IPS-18c (cell line): ENCODE measurements at regions not wholly inside any gene's neighbourhood (a gene's known extent, or its start where the extent isn't known, plus 50 kb on each side); places are given as distances from the start of the nearest gene placed in this dataset.

Source experiments
- H3K4me3 ChIP-seq: 2 replicates; pipeline ENCODE4 v1.7.0; 2013; ENCODE audit warnings: low read depth, mild to moderate bottlenecking, low read length, moderate library complexity; ENCODE audit not compliant: insufficient read depth
- H3K9me3 ChIP-seq: one replicate; pipeline ENCODE4 v1.6.1; 2013; ENCODE audit warnings: mild to moderate bottlenecking, low read length, moderate library complexity; ENCODE audit not compliant: control insufficient read depth, insufficient read depth

DNA sequence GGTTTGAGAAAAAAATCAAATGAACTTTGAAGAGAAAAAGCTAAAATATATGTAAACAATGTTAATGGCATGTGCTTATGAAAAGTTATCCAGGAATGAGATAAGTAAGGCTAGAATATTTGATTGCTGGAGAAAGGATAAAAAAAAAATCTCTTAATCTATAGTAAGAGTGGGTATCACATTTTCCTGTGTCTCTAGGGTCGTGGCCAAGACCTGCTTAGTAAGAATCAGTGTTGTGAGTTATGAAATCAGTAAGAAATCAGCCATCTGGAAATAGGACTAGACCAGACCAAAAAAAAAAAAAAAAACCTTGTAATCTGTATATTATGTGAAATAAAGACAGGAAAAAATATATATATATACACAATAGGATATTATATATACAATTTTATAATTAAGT, 1153.9 kb downstream of the CDH11 start:
- no peaks in the 10 kb centered on the region for H3K9me3 ChIP-seq
- no peak overlapping the region for H3K4me3 ChIP-seq

DNA sequence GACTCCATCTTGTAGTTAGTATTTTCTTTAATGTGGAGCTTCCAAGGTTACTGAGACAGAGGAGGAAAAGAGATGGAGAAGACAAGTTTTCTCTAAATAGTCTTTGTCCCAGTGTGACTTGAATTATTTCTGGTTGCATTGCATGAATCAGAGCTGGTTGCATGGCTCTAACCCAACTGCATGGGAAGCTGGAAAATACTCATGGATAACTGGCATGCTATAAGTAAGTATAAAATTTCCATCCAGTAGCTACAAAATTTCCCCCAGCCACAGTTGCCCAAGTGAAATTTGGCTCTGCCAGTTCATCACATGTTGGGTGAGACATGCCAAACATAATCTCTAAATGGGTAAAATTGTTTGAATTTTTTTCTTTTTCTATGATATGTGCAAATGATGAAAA, 1161.5 kb downstream of the CDH11 start:
- H3K9me3 ChIP-seq, result no peaks in the 10 kb centered on the region

DNA sequence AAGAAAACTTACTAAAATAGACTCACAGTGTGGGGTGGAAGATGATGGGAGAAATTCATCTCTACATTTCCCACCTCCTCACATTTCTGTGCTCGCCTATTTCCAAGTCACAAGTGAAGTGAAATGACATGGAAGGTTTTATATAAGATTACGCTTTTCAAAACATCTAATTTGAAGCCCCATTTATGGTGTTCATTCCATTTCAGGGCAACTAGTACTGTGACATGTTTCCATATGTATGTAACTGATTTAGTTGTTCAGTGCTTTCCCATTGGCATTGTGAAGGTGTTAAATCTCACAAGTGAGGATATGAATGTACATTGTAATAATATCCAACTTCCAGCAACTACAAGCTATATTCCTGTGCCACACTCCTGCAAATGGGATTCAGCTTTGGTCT, 1174.8 kb downstream of the CDH11 start:
- Histone ChIP-seq H3K4me3 (no peak overlapping the region), H3K9me3 (no peaks in the 10 kb centered on the region)

More for the DNA sequence above, 1161.5 kb downstream of the CDH11 start:
- no peak overlapping the region for H3K4me3 ChIP-seq

DNA sequence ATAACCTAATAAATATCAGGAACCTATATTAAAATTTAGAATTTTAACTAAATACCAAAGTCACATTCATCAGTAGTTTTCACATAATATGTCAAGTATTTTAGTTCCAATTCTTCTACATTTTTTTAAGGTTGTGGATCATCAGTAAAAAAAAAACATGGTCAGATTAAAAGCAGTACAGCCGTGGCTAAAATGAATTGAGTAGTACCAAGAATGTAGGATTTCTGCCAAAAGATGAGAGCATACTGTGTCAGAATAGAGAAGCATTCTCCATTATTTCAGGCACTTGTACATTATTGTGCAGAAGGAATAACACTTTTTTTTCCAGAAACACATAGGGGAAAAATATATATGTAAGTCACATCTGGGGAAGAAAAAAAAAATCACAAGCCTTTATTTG, 1176.1 kb downstream of the CDH11 start:
- Histone ChIP-seq H3K9me3 (no peaks in the 10 kb centered on the region), H3K4me3 (no peak overlapping the region)

DNA sequence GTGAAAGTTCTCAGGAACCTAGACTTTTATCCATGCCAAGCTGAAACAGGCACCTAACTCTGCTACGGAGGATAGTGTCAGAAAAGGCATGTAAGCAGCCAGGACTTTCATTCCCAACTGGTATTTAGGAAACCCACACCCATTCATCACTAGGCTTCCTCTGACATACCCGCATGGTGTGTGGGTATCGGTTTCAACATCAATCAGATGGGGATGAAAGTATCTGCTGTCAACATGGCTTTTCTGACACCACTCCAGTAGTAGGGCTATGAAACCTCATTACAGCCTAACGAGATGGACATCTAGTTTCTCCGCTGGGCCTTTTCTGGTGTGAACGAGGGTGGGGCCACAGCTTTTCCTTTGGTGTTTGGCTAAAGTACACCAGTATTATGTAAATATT, 1178.3 kb downstream of the CDH11 start:
- Histone ChIP-seq H3K4me3 (no peak overlapping the region), H3K9me3 (no peaks in the 10 kb centered on the region)

DNA sequence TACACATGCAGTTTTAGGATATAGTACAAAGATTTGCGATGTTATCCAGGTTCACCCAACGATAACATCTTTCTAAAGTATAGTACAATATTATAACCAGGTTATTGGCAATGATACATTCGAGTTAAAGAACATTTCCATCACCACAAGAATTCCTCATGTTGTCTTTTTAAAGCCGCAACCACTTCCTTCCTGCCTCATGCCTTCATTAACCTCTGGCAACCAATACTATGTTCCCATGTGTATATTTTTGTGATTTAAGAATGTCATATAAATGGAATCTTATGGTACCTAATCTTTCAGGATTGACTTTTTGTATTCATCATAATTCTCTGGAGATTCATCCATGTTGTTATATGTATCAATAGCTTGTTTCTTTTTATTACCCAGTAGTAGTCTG, 1183.2 kb downstream of the CDH11 start:
- H3K9me3 ChIP-seq, result no peaks in the 10 kb centered on the region
- no peak overlapping the region for H3K4me3 ChIP-seq

DNA sequence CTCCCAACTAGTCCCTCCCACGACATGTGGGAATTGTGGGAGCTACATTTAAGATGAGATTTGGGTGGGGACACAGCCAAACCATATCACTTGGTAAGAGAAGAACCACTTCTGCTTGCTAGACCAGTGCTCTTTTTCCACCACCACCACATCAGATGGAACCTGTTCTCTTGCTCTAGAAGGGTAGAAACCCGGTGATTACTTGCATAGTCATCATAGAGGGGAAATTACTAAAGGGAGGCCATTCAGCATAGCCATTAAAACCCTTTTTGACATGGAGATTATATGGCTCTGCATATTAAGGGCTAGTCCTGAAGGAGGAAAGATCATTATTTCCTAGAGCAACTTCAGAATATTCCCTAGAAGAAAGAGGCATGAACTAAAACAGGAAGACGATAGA, 1188.0 kb downstream of the CDH11 start:
- H3K4me3 ChIP-seq, result no peak overlapping the region
- no peaks in the 10 kb centered on the region for H3K9me3 ChIP-seq

DNA sequence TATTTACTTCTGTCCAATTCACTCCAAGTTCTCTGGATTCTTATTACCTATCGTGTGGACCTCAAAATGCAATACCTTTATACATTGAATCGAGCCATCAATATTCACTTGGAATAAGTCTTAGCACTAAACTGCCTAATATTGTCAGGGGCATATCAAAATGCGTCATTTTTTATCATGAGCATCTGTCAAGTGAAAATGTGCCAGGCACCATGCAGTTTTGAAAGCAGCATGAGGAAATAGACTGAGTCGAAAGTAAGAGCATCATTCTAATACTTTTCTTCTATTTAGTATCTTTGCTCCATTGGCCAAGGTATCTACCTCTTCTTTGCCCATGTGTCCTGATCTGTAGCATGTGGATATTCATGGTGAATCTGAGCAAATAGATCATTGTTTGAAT, 1193.4 kb downstream of the CDH11 start:
- Histone ChIP-seq H3K9me3 (no peaks in the 10 kb centered on the region), H3K4me3 (no peak overlapping the region)

DNA sequence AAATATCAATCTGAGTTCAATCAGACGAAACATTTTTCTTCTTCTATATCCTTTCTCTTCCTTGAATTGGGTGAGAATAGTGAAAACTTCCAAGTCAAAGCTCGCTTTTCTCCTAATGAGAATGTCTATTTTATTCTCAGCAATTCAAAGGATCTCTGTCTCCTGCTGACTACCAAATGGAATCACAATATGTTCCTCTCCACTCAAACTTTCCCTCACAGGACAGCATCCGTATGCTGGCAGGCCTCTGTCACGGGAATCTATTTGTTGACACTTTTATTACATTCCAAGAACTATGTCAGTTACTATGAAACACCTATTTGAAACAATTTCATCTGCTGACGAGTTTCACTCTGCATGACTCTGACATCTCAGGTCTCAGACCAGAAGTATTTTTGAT, 1196.6 kb downstream of the CDH11 start:
- no peaks in the 10 kb centered on the region for H3K9me3 ChIP-seq
- no peak overlapping the region for H3K4me3 ChIP-seq

DNA sequence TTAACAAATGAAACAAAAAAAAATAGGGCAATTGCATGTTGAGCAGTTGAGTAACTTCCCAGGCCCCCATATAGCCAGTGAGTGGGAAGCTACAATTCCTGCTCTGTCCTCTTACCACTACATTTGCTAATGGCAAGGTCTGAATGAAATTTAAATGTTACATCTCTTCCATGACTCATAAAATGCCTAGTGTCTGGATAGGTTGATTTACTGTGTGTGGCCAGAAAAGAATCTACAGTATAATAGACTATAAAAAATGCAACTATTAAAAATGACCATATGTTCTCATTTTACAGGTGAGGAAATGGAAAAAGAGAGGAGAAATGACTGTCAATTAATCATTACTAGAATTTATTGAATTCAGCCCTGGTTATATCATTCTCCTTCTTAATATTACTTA, 1199.3 kb downstream of the CDH11 start:
- Histone ChIP-seq H3K9me3 (no peaks in the 10 kb centered on the region), H3K4me3 (no peak overlapping the region)

DNA sequence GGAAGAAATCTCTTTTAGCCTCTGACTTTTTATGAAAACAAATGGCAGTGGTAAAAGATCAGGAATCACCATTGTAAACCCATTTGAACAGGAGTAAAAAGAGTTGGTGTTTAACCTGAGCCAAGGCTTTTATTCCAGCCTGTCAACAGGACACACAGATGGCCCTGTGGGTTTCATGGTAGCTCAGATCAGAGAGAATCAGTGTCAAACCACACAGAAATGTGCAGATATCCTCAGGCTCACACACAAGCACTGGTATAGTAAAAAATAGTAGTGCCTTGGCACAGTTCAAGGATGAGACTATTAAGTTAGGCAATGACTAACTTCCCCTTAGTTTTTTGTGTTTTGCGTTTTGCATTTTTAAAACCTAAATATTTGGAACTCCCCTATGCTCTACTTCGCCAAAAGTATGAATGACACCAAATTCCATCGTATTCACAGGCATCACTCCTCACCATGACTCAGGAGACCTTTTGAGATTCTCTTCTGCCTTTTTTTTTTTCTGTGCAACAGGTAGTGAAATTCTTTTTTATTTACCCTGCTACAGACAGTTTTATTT, 1200.0 kb downstream of the CDH11 start:
- Histone ChIP-seq H3K4me3 (no peak overlapping the region), H3K9me3 (no peaks in the 10 kb centered on the region)

DNA sequence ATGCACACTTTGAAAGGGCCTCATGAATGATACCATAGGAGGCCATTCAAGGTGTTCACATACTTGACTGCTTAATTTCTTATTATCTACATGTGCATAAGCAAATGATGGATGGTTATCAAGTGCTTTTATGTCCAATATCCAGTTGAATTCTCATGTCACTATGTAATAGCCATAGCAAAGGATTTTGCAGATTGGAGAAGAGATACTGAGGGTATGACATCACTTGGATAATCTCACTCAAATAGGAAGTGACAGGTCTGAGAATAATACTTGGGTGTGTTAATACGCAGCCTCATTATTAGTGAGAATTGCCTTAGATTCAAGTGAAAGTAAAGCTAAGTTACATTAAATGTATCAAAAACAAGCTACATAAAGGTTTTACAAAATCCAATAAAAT, 1208.6 kb downstream of the CDH11 start:
- no peak overlapping the region for H3K4me3 ChIP-seq

DNA sequence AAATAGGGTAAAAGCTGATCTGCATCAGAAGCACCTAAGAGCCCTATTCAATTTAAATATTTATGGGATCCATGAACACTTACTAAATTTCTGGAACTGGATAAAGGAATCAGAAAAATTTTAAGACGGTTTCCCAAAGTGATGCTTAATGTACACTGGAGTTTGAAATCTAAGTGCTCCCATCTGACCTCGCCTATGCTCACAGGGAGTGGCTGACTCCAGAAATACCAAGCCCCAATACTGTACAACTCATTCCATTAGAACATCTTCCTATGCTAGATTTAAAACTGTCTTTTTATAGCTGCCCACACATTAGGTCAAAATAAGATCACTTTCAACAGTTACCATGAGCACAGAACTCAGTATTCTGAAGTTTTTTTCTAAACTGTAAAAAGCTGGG, 1214.6 kb downstream of the CDH11 start:
- no peak overlapping the region for H3K4me3 ChIP-seq
- peaks cover 6% of the 10 kb centered on the region for H3K9me3 ChIP-seq

More for the DNA sequence above, 1208.6 kb downstream of the CDH11 start:
- H3K9me3 ChIP-seq, result no peaks in the 10 kb centered on the region

DNA sequence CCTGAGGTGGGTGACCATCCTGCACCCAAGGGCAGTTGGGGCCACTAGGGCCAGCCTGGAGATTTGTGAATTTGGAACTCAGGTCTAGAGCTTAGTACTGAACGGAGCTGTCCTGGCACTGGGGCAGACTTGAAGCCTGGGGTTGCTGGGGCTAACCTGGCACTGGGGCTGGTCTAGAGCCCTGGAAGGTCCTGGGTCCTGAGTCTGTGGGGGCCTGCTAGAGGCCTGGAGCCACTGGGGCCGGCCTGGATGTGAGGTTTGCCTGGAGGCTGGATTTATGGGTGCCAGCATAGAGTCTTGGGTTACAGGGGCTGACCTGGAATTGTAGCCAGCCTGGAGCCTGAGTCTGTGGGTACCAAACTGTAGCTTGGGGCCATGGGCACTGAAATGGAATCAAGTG, 1216.9 kb downstream of the CDH11 start:
- H3K9me3 ChIP-seq, result peaks cover 6% of the 10 kb centered on the region
- no peak overlapping the region for H3K4me3 ChIP-seq

DNA sequence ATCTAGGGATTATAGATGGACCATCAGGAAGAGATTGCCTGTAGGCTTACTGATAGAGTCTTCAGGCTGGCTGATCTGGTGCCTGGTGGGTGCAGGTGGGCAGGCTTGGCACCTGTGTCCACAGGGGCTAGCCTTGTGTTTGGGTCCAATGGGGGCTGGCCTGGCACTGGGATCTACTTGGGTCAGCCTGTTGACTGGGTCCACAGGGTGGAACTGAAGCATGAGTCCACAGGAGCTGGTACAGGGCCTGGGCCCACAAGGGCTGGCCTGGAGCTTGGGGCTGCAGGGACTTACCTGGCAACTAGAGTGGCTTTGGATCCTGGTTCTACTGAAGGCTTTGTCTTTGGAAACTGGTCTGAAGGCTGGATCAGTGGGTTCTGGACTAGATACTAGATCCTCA, 1217.7 kb downstream of the CDH11 start:
- Histone ChIP-seq H3K9me3 (peaks cover 6% of the 10 kb centered on the region), H3K4me3 (no peak overlapping the region)

DNA sequence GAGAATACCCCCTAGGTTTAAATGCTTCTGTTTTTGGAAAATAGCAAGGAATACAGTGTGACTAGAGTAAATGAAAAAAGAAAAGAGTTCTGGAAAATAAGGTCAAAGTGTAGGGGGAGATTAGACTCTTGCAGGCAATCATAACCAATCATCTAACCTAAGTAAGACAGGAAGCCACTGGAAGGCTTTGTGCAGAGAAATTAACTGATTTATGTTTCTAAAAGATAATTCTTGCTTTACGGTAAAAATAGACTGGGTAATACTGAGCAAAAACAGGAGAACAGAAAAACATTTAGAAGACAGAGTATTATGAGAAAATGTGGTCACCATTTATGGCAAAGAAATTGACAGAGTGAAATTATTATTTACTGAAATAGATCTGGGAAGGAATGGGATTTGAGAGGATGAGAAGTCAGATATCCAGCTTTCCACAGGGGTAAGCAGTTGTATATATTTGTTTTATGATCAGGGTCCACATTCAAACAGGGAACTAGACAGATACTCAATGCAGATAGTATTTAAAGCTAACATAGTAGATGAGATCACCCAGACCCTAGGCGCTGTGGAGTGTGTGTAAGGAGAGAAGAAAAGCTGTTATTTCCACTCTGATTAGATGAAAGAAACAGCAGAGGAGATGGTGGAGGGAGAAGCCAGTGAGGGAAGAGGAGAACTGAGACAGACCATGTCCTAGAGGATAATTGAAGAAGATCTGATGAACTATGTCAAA, 1225.3 kb downstream of the CDH11 start:
- H3K9me3 ChIP-seq, result no peaks in the 10 kb centered on the region
- no peak overlapping the region for H3K4me3 ChIP-seq

DNA sequence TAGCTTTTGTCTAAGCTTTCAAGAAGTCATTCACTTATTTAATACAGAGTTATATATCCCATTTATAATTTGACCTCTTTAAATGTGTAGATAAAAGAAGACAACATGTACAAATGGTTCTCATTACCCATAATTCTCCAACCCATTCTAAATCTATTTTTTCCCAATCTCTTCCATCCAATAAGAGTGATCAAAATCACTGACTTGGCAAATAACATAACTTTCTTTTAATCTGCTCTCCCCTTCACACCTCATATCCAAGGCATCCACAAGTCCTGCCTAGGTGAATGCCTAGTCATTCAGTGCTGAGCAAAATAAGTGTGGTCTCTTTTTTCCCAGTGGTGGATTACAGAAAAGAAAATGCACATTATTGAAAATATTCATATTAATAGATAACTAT, 1231.1 kb downstream of the CDH11 start:
- H3K9me3 ChIP-seq, result no peaks in the 10 kb centered on the region

DNA sequence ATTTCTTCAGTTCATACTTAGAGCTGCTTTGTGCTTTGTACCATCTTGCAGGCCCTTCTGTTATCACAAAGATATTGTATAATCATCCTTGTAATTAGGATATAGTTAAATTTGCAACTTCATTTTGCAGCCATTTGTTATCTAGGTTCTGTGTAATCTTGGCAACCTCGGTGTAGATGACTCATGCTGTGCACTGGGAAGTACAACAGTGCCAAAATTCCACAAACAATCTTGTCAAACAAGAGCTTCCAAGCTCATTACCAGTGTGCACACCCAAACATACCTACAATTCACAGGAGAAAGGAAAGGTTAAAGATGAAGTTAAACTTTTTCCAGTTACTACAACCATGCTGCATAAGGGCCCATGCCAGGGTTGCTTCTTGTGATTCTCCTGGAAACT, 1231.8 kb downstream of the CDH11 start:
- H3K9me3 ChIP-seq, result no peaks in the 10 kb centered on the region
- no peak overlapping the region for H3K4me3 ChIP-seq

More for the DNA sequence above, 1231.1 kb downstream of the CDH11 start:
- no peak overlapping the region for H3K4me3 ChIP-seq

DNA sequence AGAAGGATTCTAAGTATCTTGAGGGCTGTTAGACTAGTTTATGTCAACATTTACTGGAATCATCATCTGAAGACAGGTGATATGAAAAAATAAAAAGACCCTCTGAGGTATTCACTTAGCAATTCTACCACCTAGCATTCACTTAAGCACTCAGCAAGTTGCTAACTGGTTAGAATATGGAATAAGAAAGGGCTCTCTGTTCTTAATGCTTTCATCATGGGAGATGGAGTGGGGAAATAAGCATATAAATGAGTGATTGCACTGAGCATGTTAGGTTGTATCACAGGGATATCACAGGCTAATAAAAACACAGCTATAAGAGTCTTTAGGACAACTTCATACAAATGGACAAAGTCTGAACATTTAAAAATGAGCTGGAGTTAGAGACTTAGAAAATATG, 1238.8 kb downstream of the CDH11 start:
- Histone ChIP-seq H3K4me3 (no peak overlapping the region), H3K9me3 (no peaks in the 10 kb centered on the region)
